DMS53 (cell line): ENCODE measurements at regions not wholly inside any gene's neighbourhood (a gene's known extent, or its start where the extent isn't known, plus 50 kb on each side); places are given as distances from the start of the nearest gene placed in this dataset.

ENCODE experiments used
- DNase-seq: peaks from one replicate; lab custom pipeline; 2025; lab: John Stamatoyannopoulos, UW

DNA sequence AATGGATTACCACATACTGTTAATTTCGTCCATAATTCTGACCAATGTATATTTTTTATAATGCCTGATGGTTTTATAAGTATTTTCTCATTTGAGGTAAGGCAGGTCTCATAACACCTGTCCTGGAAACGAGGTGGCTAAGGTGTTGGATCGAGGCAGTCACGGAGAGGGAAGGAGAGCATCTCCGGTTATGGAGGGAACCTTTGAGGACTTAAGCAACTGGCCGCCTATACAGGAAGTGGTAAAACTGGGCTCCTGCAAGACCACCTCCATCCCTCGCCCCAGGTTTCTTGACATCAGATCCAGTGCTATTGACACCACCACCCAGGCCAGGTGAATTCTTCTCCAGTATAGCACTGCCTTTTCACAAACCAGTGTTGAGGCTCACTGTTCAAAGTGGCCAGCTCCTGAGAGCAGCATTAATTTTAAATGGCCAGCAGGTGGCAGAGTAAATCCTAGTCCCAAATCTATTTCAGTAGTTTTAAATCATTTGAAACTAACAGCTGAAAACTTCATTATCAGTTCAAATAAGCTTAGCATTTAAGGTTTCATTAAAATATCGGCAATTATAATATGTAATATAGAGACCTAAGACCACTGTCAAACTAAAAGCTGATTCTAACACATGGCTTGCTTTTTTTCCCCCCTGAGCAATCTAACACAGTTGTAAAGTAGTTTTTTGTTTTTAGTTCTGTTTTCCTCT lies 100.8 kb downstream of the PPM1A start:
- peak; percentile 65 for DNase-seq

DNA sequence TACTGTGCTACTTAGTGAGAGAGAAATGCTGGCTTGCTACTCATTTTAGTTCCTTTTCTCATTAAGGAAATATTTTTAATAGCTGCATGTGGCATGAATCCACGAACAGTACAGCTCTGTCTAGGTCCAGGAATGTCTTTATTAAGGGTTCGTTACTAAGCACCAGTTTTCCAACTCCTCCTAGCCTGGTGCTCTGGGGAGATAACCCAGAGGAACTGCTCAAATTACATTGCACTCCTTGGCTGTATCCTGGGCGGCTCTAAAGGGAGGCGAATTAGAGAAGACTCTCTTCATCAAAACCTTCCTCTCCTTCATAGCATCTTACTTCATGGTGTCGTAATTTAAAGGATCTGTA lies 101.3 kb downstream of the PPM1A start:
- DNase-seq, result no peak

DNA sequence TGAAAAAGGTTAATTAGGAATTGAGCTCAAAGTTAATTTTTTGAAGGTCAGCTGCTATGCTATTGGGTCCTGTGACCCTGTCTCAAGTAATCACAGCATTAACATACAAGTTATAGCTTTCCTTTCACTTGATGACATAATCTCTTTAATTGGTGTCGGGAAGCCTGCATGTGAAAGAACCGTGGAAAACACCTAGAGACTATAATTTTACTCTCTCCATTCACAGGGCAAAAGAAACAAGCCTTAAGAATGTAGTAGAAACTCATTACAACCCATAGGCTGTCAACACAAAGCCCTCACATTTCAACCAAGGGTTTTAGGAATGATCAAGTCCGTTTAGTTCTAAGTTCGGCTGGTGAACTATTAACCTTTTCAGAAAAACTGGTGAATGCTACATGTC lies 104.4 kb downstream of the PPM1A start:
- DNase-seq, result no peak

DNA sequence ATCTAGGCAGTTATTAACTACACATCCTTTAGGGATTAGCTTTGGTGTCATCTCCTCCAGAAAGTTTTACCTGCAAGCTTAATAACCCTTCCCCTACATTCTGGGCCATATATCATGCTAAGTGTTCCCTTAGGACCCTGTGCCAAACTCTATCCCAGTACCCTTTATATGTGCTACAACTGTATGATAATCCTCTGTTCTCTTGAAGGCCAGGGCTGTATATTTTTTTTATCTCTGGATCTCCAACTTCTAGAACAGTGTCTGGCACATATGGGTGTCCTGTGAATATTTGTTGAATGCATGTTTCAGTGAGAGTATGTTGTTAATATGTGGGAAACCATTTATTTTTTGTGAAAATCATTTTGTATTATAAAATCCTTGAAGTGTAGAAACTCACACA lies 106.7 kb downstream of the PPM1A start:
- no peak for DNase-seq

DNA sequence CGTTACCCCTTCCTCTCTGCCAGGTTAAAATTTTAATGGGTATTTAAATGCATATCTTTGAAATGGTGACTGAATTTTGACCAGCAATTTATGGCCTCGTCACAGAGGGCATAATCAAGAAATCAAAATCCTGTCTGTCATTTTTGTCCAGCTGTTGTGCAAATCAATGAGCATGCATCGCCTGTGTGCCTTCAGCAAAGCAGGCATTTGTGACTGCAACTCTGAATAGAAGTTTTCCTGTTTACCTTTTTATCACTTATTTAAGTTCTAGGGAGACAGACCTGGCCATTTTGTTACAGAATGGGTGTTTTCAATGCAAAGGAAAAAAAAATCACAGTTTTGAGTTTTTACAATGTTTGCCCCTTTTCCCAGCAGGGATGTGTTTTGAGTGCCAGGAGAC lies 107.4 kb downstream of the PPM1A start:
- DNase-seq, result no peak

DNA sequence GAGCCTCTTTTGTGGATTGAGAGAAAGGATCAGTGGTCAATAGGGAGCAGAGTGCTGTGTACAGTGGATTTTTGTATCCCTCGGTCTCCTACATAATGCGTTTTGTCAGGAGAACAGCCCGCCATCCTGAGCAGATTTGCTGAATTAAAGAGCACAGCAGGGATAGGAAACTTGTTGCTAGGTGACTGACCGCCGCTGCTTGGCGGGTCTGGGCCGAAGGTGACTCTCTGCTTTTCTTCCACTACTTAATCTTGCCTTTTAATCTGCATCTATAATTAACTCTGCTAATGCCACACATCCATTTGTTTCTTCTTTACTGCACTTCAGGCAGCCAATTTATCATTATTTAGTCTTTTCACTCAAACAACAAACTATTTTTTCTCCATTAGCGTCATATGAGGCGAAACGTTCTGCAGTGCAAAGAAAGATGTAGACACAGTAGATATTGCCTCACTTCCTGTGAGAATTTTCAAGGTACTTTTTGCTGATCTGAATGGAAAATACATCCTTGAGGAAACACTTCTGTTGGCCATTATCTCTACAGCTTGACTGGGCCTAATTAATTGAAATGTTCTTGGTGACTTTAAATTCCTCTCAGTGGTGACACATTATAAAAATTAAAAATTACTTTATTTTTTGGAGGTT lies 108.0 kb downstream of the PPM1A start:
- no peak for DNase-seq

DNA sequence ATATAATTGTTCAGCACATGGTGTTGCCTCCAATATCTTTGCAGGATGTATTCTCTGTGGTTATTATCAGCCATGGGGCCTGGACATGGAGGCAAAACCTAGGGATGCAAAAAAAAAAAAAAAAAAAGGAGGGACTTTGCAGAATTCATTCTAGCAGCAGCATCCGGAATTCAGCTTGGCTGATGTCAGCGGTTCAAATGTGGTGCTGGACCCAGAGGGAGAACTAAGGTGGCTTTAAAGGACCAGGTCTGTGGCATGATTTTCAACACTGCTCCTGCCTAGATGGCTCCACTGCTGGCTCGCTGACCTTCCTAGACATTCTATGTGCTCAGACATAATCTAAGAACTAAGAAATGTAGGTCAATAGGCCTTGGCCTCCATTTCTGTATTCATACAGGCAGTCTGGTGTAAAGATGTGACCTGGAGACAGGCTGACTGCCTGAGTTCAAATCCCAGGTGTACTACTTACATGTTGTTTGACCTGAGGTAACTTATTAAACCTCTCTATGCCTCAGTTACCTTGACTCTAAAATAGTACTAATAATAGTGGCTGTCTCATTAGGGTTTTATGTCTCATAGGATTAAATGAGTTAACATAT lies 108.6 kb downstream of the PPM1A start:
- DNase-seq, result no peak

DNA sequence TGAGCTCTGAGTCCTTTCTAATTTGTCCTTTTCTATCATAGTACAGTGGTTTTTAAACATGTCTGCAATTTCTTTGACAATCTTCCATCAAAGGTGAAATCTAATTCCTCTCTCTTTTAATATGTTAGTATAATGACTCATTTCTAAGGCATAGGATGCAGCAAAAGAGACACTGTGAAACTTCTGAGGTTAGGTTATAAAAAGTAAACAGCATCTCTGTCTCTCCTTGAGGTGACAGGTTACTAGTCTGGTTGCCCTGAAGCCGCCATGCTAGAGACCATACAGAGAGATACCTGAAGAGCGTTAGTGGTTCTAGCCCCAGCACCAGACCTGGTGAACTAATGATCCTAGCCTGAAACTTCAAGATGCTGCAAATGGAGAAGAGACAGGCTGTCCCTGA lies 114.3 kb downstream of the PPM1A start:
- no peak for DNase-seq

DNA sequence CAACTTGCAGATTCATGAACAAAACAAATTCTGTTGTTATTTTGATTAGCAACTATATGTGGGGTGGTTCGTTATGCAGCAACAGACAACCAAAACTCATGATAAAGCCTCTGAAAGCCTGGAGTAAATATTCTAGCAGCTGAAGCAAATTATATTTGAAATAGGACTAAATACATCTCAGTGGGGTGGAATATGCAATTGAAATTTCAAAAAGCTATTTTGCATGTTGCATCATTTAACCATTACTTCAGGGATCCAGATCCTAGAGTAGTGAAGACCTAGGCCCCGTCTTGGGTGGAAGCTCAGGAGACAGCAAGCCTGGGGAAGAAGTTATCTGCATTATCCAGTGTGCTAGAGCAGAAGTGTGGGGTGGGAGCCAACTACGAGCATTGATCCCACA lies 114.7 kb downstream of the PPM1A start:
- no peak for DNase-seq

DNA sequence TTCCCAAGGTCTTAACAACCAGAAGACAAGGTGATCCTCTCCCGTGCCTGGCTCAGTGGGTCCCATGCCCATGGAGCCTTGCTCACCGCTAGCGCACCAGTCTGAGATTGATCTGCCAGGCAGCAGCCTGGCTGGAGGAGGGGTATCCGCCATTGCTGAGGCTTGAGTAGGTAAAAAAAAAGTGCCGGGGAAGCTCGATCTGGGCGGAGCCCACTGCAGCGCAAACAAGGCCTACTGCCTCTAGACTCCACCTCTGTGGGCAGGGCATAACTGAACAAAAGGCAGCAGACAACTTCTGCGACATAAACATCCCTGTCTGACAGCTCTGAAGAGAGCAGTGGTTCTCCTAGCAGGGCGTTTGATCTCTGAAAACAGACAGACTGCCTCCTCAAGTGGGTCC lies 104.0 kb downstream of the C14orf39 start:
- peak; percentile 87 for DNase-seq
